ENCODE measurements at regions not wholly inside any gene's neighbourhood (a gene's known extent, or its start where the extent isn't known, plus 50 kb on each side); places are given as distances from the start of the nearest gene placed in this dataset.

DNA sequence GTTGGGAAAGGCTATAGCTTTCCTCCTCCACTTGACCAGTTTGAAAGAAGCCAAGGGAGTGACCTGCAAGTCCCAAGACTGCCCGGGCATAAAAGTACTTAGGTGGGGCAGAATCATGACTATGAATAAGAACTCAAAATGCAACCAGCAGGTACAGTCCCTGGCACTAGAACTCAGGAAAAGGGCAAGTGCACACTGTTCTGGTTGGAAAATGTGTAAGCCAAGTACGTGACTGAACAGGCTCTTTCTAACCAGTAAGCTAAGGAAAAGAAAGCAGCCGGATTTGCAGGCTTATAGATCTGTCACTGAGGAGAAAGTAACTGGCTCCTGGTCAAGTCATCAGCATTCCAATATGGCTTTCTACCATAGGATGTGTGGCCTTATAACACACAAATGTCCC is 101.2 kb upstream of the SLC4A7 start:
- H3K9me3 ChIP-seq (ENCODE audit: insufficient read depth in 2 of 2, low read depth in 1 of 2, low read length in 1 of 2), result no peaks in the 10 kb centered on the region; a peak in 1 of 4 replicates
- no peak overlapping the region for H3K56ac ChIP-seq (replicated peaks; ENCODE audit: insufficient read length, low read depth, low read length)
- no peak overlapping the region for H3K4ac ChIP-seq (replicated peaks; ENCODE audit: insufficient read length, low read depth, low read length)
- no peak overlapping the region for H4K5ac ChIP-seq (ENCODE audit: insufficient read length, low read depth, low read length)
- ChIA-PET CTCF (ENCODE audit: partially characterized antibody) (interaction anchor here (0.6 to 1.2 kb wide), 2 partner anchors 49 to 82 kb away, joined by 3 to 4 read pairs; no protein-coding TSS in a partner anchor), POLR2A (ENCODE audit: partially characterized antibody) (interaction anchor here (1.1 kb wide), 1 partner anchor 94 kb away, joined by 3 read pairs; no protein-coding TSS in a partner anchor)
- H3K4me2 ChIP-seq (ENCODE audit: insufficient read depth in 1 of 2, low read depth in 2 of 2, low read length in 2 of 2), result no peak overlapping the region
- DNase-seq (ENCODE audit: low read depth in 1 of 2, low spot score in 2 of 2) (no peak), FAIRE-seq (no peak)
- H2BK12ac ChIP-seq (ENCODE audit: low read depth, low read length), result no peak overlapping the region
- no peaks in the 10 kb centered on the region for H4K20me1 ChIP-seq (replicated peaks in 1 of 2; ENCODE audit: control insufficient read depth in 1 of 2, insufficient read depth in 2 of 2, low read length in 2 of 2)
- H3K23ac ChIP-seq (ENCODE audit: insufficient read length), result no peak overlapping the region
- peaks cover 0 to 8% (median 6%) of the 10 kb centered on the region in 4 experiments; a peak in 6 of 7 replicates for H3K4me1 ChIP-seq (replicated peaks in 1 of 4; ENCODE audit: control insufficient read depth in 3 of 4, insufficient read depth in 4 of 4, low read length in 3 of 4)
- H4K91ac ChIP-seq (replicated peaks; ENCODE audit: insufficient read length, low read length), result no peak overlapping the region
- no peak overlapping the region for H2BK20ac ChIP-seq (ENCODE audit: low read length)
- H4K8ac ChIP-seq (ENCODE audit: extremely low read depth, insufficient read depth, low read length), result no peak overlapping the region
- H2AFZ ChIP-seq (ENCODE audit: low read length), result 0 out of 2 replicates have a peak overlapping the region, but pooled peaks have one; percentile 49
- H3K14ac ChIP-seq (ENCODE audit: insufficient read length), result no peak overlapping the region
- no peak overlapping the region for H3K18ac ChIP-seq (ENCODE audit: extremely low read depth, low read length)
- no peak overlapping the region for H2BK5ac ChIP-seq (ENCODE audit: low read depth, low read length)
- 64% methylated on average over 3 of the region's 3 CpGs; no CpG with 5 or more reads in 1 of the 2 experiments for WGBS, 2 experiments (ENCODE audit: extremely low coverage in 1 of 2, insufficient coverage in 1 of 2, insufficient read length in 1 of 2, insufficient replicate concordance in 2 of 2, low coverage in 1 of 2, low lambda C conversion rate in 2 of 2, missing lambda C conversion rate in 1 of 2)
- H2BK15ac ChIP-seq (ENCODE audit: low read length), result no peak overlapping the region
- H3K23me2 ChIP-seq (ENCODE audit: low read depth, low read length), result no peaks in the 10 kb centered on the region
- H2BK120ac ChIP-seq (replicated peaks; ENCODE audit: low read depth, low read length), result peak overlapping the region; percentile 4
- H3K4me3 ChIP-seq (ENCODE audit: extremely low read depth in 1 of 4, insufficient read depth in 2 of 4, low read depth in 3 of 4, low read length in 4 of 4), result no peak overlapping the region
- no peak for TF ChIP-seq JUND (IDR thresholded peaks at IDR 0.05; ENCODE audit: low read length)
- no peak overlapping the region for H3K9ac ChIP-seq (replicated peaks in 1 of 4; ENCODE audit: extremely low read depth in 1 of 4, low read depth in 3 of 4, low read length in 3 of 4)
- no peaks in the 10 kb centered on the region for H3K79me2 ChIP-seq (ENCODE audit: control insufficient read depth in 1 of 2, insufficient read depth in 2 of 2, low read length in 2 of 2)
- no peak overlapping the region for H3K27ac ChIP-seq (ENCODE audit: low read depth, low read length)
- H3K36me3 ChIP-seq (ENCODE audit: control insufficient read depth in 2 of 4, insufficient read depth in 4 of 4, low read length in 3 of 4), result no peaks in the 10 kb centered on the region
- H3K27me3 ChIP-seq (replicated peaks in 1 of 4; ENCODE audit: control insufficient read depth in 3 of 4, extremely low read depth in 1 of 4, insufficient read depth in 3 of 4, low read length in 3 of 4), result no peaks in the 10 kb centered on the region
- H2AK5ac ChIP-seq (ENCODE audit: low read depth, low read length), result no peak overlapping the region
- H3K79me1 ChIP-seq (ENCODE audit: low read depth, low read length), result no peaks in the 10 kb centered on the region

All from H1 (cell line).